ENCODE measurements at regions not wholly inside any gene's neighbourhood (a gene's known extent, or its start where the extent isn't known, plus 50 kb on each side); places are given as distances from the start of the nearest gene placed in this dataset.

DNA sequence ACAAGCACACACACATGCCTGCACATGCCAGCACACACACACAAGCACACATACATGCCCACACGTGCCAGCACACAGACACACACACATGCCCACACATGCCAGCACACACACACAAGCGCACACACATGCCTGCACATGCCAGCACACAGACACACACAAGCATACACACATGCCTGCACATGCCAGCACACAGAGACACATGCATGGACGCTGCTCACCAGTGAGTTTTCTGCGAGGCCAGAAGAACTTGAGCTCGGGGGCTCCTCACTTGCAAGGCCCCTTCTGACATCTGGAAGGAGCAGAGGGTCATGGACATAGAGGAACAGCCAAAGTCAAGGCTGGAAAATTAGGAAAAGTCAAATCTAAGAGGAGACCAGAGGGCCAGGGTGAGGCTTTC lies 61.2 kb upstream of the BCL11B start:
- TF ChIP-seq EZH2 (IDR thresholded peaks at IDR 0.05; ENCODE audit: low read depth): no peak
- TF ChIP-seq, protein P1, sequence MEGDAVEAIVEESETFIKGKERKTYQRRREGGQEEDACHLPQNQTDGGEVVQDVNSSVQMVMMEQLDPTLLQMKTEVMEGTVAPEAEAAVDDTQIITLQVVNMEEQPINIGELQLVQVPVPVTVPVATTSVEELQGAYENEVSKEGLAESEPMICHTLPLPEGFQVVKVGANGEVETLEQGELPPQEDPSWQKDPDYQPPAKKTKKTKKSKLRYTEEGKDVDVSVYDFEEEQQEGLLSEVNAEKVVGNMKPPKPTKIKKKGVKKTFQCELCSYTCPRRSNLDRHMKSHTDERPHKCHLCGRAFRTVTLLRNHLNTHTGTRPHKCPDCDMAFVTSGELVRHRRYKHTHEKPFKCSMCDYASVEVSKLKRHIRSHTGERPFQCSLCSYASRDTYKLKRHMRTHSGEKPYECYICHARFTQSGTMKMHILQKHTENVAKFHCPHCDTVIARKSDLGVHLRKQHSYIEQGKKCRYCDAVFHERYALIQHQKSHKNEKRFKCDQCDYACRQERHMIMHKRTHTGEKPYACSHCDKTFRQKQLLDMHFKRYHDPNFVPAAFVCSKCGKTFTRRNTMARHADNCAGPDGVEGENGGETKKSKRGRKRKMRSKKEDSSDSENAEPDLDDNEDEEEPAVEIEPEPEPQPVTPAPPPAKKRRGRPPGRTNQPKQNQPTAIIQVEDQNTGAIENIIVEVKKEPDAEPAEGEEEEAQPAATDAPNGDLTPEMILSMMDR (conservative IDR thresholded peaks at IDR 0.05): no peak

Measured in PC-9 (cell line).